GM12891 (cell line): ENCODE measurements at regions not wholly inside any gene's neighbourhood (a gene's known extent, or its start where the extent isn't known, plus 50 kb on each side); places are given as distances from the start of the nearest gene placed in this dataset.

Source experiments
- DNase-seq: peaks from one replicate; pipeline ENCODE4 v3.0.0; 2011; ENCODE audit warnings: low spot score; ENCODE audit not compliant: insufficient read length
- FAIRE-seq: peaks from 2 replicates; lab custom pipeline; 2011; peaks lifted over from hg19 to GRCh38; lab: Jason Lieb, UNC
- PAX5 ChIP-seq: IDR thresholded peaks from 2 replicates; pipeline ENCODE4 v1.6.1; 2011; ENCODE audit warnings: low read length, moderate library complexity, mild to moderate bottlenecking; ENCODE audit not compliant: insufficient read depth, severe bottlenecking
- POLR2A ChIP-seq: IDR thresholded peaks from 2 replicates; pipeline ENCODE4 v1.6.1; 2011; ENCODE audit warnings: low read depth, low read length, control low read depth
- POLR2AphosphoS5 ChIP-seq: IDR thresholded peaks from 2 replicates; pipeline ENCODE4 v1.6.1; 2011; ENCODE audit warnings: low read depth, low read length, control low read depth
- POU2F2 ChIP-seq: IDR thresholded peaks from 2 replicates; pipeline ENCODE4 v1.6.1; 2011; ENCODE audit warnings: low read depth, mild to moderate bottlenecking, control low read depth, low read length, moderate library complexity
- SPI1 ChIP-seq: IDR thresholded peaks from 2 replicates; pipeline ENCODE4 v1.6.1; 2011; ENCODE audit warnings: low read depth, low read length, control low read depth
- TAF1 ChIP-seq: IDR thresholded peaks from 2 replicates; pipeline ENCODE4 v1.6.1; 2011; ENCODE audit warnings: low read depth, low read length, control low read depth

DNA sequence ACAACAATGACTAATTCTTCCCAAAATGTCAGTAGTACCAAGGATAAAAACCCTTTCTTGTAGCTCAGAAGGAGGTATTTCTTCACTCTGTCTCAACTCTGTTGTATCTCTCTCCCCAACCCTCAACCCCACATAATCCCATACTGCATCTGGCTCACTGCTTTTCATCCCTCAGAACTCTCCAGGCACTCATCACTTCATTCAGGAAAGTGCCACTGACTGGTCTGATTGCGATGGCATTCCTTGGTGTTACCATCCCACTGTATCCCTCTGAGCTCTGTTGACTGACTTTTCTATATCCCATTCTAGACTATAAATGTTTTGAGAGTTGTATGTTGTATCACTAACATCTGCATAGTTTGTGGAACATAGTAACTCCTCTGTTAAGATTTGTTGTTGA lies 483.5 kb upstream of the ADGRL2 start:
- TF ChIP-seq POU2F2 (no peak), POLR2AphosphoS5 (no peak), SPI1 (no peak), PAX5 (no peak), TAF1 (no peak), POLR2A (no peak)
- no peak for FAIRE-seq
- no peak for DNase-seq

DNA sequence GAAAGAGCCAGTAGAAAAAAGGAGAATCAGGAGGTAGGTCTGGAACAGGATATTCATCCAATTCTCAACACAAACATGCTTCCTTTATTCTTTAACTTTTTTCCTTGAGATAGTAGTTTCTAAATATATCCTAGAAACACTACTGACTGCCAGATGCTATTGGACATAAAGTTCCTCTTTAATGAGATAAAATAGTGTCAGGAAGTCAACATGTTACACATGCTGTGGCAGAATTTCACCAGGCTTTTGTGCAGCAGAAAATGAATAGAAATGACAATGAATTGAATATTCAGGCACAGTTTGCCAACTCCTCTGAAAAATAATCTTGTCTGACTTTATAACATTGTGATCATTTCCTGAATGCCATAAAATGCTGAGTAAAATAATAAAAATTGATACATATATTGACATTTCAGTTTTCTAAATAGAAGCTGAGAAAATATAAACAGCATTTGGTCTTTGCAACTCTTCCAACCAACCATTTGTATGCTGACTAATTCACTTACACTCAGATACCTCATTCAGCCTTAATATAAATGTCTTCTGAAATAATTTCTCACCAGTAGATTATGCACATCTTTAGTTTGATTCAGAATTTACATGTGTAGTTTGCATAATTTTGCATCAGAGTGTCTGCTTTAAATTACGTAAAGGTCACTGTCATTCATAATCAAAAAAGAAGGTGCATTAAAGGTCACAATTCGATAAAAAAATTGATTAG lies 486.1 kb upstream of the ADGRL2 start:
- FAIRE-seq (no peak), DNase-seq (no peak)
- no peak for TF ChIP-seq TAF1
- no peak for TF ChIP-seq SPI1
- no peak for TF ChIP-seq POLR2A
- no peak for TF ChIP-seq POLR2AphosphoS5
- TF ChIP-seq POU2F2: no peak
- no peak for TF ChIP-seq PAX5

DNA sequence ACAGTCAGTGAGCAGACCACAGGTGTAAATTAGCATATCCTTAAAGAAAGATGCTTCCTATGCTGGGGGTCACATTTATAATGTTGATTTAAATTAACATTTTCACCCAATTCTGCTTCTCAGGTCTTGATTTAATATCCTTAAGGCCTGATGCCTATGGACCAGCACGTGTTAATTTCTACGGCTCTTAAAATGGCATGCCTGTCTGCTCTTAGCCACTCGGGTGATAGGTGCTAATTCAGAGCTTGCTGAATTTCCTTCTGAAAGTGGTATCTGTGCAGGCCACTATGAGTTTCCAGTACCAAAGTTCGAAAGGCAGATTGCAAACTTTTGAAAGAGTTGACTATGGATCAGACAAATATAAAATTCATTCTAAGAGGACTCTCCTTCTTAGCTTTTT lies 487.4 kb upstream of the ADGRL2 start:
- TF ChIP-seq SPI1: no peak
- TF ChIP-seq TAF1: no peak
- TF ChIP-seq POLR2AphosphoS5: no peak
- no peak for TF ChIP-seq PAX5
- no peak for TF ChIP-seq POLR2A
- TF ChIP-seq POU2F2: no peak
- no peak for DNase-seq
- FAIRE-seq: no peak

DNA sequence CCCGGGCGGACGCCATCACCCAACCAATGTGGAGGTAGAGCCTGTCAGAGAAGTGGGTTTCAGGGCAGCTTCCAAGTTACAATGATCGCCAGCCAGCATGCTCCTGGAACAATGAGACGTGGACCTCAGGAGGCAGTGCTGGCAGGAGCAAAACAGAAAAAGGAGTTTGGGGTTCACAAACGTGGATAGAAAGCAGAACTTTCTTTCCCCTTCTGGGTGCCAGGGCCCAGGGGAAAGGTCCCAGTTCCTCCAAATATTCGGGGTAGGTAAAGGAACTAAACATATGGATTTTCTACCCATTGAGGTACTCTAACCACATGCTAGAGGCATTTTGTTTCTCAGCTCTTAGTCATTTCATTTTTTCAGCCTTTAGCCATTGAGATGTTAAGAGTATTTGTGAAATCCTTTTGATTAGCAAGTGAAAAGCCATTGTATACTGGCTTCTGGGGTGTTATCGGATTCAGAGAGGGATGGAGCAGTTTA lies 488.4 kb upstream of the ADGRL2 start:
- FAIRE-seq (no peak), DNase-seq (no peak)
- TF ChIP-seq POU2F2 (no peak), SPI1 (no peak), POLR2AphosphoS5 (no peak), PAX5 (no peak), TAF1 (no peak), POLR2A (no peak)

DNA sequence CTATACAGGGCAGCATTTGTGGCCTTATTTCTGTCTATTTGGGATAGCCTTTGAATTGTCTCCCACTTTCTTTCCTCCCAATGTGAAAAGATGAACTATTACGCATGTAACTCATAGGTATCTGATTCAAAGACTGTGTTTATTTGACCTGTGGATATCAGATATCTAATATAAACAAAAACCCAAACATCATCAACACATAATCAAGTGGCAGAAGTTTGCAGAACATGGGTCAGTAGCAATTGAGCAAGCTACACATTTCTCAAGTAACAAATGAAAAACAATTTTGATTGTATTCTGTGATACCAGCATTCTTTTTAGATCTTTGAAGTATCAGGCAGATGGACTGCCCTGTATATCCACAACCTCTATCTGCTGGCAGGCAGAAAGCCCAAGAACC lies 490.5 kb upstream of the ADGRL2 start:
- no peak for FAIRE-seq

DNA sequence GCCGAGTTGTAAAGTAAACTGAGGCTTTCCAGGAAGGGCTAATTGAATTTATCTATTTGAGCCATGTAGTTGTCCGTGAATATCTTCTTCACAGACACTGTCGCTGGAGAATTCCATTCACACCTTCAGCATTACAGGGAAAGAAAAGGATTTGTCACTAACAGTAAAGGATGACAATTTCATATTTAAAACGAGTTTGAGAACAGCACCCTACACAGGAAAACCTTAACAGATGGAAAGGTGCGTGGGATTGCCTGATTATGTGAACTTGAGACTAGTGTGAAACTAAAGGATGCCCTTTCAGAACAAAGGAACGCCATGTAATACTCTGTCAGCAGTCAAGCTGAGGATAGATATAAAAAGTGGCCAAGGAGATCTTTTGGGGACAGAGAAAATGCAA lies 492.5 kb upstream of the ADGRL2 start:
- FAIRE-seq (no peak), DNase-seq (no peak)
- TF ChIP-seq PAX5 (no peak), TAF1 (no peak), POLR2AphosphoS5 (no peak), POU2F2 (no peak), SPI1 (no peak), POLR2A (no peak)

More for the DNA sequence above, 490.5 kb upstream of the ADGRL2 start:
- no peak for DNase-seq
- TF ChIP-seq TAF1: no peak

DNA sequence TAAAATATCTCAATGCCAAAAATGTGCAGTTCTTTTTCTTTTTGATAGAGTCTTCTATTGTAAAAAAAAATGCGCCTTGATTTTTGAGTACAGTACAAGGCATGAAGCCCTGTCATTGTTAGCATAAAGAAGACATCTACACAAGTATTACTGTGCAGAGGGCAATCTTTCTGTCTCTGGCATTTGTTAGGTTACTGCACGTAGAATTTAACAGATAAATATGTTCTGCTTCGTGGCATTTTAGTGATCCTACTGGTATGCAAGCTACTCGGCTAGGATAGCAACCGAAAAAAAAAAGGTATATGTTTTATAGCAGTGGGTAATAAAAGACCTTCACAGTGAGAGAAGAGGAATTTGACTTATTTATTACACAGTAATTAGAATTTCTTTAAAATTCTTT lies 492.9 kb upstream of the ADGRL2 start:
- TF ChIP-seq POLR2AphosphoS5 (no peak), POLR2A (no peak), PAX5 (no peak), POU2F2 (no peak), SPI1 (no peak), TAF1 (no peak)
- FAIRE-seq (no peak), DNase-seq (no peak)

DNA sequence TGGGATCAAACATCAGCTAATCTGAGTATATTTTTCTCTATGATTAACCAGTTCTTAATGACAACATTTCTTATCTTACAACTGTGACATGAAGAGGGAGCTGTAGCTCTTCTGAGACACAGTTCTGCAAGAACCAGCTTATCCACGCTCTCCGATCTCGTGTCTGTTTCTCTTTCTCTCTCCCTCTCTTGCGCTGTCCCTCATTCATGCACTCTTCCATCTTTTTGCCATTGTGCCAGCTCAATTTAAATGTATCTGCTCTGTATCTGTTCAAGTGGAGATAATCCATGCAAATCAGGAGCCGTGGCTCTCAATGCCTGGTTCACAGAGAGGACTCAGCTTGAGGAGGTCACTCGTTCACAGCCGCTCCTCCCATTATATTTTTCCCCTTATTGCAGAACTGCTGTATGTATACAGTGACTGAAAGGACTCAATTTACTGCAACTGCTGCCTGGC lies 494.7 kb upstream of the ADGRL2 start:
- DNase-seq (peak; percentile 3), FAIRE-seq (no peak)
- TF ChIP-seq PAX5 (no peak), POLR2A (no peak), POU2F2 (no peak), POLR2AphosphoS5 (no peak), SPI1 (no peak), TAF1 (no peak)

DNA sequence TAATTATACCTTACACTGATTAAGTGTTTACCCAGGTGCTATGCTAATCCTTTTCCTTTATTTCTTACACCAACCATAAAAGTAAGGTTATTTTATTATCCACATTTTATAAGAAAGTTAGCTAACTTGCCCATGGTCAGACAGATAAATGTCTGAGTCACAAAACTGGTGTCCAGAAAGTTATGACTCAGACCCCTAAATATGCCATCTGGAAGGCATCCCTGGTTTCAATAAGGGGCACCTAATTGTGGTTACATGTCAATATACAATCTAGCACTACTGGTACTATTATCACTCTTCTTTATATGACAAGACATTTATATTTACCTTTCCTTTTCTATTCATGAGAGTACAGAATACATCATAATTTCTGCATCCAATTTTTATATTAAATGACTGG lies 496.5 kb upstream of the ADGRL2 start:
- FAIRE-seq (no peak), DNase-seq (no peak)
- TF ChIP-seq POLR2AphosphoS5 (no peak), PAX5 (no peak), POLR2A (no peak), POU2F2 (no peak), SPI1 (no peak), TAF1 (no peak)

DNA sequence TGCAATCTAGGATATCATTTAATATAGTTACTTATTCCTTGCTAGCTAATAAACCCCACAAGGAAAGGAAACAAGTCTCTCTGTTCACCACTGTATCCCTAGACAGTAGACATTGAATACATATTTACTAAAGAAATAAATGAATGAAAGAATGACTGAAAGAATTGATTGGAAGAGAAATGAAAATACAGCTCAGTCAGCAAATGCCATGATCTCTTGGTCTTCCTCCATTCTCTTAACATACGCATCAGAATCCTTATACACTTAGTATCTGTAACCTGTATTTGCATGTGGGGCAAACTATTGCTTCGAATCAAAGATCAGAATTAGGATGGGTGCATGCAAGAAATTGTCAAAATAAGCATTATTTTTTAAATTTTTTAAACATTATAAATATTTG lies 500.8 kb upstream of the ADGRL2 start:
- no peak for FAIRE-seq
- DNase-seq: no peak
- TF ChIP-seq TAF1 (no peak), SPI1 (no peak), POU2F2 (no peak), PAX5 (no peak), POLR2A (no peak), POLR2AphosphoS5 (no peak)
